ENCODE measurements at regions not wholly inside any gene's neighbourhood (a gene's known extent, or its start where the extent isn't known, plus 50 kb on each side); places are given as distances from the start of the nearest gene placed in this dataset.

DNA sequence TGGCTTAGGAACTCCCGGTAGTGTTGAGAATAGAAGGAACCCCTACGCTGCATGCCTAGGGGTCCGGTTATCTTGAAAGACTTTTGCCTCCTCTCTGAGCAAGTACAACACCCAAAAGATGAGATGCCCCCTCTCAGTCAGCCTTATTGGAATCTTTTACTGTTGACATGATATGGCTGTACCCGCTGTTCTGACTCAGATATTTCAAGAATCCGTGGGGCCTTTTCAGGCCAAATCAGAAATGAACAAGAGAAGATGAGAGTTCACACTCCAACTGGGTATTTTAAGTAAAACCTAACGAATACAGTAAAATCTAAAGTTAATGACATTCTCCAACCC lies 164.2 kb downstream of the PPIAL4G start (continued):
- TF ChIP-seq STAT3 (IDR thresholded peaks at IDR 0.05; ENCODE audit: low read depth, low read length) (no peak), USF2 (IDR thresholded peaks at IDR 0.05; ENCODE audit: borderline replicate concordance, low read depth, low read length) (no peak), BRCA1 (IDR thresholded peaks at IDR 0.05; ENCODE audit: low read depth, low read length) (no peak), RAD51 (IDR thresholded peaks at IDR 0.05) (no peak), FOS (IDR thresholded peaks at IDR 0.05; ENCODE audit: borderline replicate concordance, extremely low read depth, insufficient read length) (no peak), MTA3 (IDR thresholded peaks at IDR 0.05; ENCODE audit: borderline replicate concordance, low read length) (no peak), POLR2A (IDR thresholded peaks at IDR 0.05; ENCODE audit: low read depth, low read length) (no peak), POLR2AphosphoS5 (IDR thresholded peaks at IDR 0.05; ENCODE audit: low read length) (no peak), TCF3 (IDR thresholded peaks at IDR 0.05; ENCODE audit: borderline replicate concordance, insufficient read depth, low read depth, low read length) (no peak), MEF2B (IDR thresholded peaks at IDR 0.05; ENCODE audit: partially characterized antibody, poor library complexity, severe bottlenecking) (no peak)
- TF ChIP-seq, protein P1, sequence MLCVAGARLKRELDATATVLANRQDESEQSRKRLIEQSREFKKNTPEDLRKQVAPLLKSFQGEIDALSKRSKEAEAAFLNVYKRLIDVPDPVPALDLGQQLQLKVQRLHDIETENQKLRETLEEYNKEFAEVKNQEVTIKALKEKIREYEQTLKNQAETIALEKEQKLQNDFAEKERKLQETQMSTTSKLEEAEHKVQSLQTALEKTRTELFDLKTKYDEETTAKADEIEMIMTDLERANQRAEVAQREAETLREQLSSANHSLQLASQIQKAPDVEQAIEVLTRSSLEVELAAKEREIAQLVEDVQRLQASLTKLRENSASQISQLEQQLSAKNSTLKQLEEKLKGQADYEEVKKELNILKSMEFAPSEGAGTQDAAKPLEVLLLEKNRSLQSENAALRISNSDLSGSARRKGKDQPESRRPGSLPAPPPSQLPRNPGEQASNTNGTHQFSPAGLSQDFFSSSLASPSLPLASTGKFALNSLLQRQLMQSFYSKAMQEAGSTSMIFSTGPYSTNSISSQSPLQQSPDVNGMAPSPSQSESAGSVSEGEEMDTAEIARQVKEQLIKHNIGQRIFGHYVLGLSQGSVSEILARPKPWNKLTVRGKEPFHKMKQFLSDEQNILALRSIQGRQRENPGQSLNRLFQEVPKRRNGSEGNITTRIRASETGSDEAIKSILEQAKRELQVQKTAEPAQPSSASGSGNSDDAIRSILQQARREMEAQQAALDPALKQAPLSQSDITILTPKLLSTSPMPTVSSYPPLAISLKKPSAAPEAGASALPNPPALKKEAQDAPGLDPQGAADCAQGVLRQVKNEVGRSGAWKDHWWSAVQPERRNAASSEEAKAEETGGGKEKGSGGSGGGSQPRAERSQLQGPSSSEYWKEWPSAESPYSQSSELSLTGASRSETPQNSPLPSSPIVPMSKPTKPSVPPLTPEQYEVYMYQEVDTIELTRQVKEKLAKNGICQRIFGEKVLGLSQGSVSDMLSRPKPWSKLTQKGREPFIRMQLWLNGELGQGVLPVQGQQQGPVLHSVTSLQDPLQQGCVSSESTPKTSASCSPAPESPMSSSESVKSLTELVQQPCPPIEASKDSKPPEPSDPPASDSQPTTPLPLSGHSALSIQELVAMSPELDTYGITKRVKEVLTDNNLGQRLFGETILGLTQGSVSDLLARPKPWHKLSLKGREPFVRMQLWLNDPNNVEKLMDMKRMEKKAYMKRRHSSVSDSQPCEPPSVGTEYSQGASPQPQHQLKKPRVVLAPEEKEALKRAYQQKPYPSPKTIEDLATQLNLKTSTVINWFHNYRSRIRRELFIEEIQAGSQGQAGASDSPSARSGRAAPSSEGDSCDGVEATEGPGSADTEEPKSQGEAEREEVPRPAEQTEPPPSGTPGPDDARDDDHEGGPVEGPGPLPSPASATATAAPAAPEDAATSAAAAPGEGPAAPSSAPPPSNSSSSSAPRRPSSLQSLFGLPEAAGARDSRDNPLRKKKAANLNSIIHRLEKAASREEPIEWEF (IDR thresholded peaks at IDR 0.05; ENCODE audit: insufficient replicate concordance, low read depth, low read length): no peak
